Activated CD4-positive, alpha-beta T cell treated with anti-CD3 and anti-CD28 coated beads for 4 hours (primary cell): ENCODE measurements at regions not wholly inside any gene's neighbourhood (a gene's known extent, or its start where the extent isn't known, plus 50 kb on each side); places are given as distances from the start of the nearest gene placed in this dataset.

Experiments used
- DNase-seq, 2 donors: peaks; one replicate each; pipeline ENCODE4 v3.0.0-alpha.2; 2020

DNA sequence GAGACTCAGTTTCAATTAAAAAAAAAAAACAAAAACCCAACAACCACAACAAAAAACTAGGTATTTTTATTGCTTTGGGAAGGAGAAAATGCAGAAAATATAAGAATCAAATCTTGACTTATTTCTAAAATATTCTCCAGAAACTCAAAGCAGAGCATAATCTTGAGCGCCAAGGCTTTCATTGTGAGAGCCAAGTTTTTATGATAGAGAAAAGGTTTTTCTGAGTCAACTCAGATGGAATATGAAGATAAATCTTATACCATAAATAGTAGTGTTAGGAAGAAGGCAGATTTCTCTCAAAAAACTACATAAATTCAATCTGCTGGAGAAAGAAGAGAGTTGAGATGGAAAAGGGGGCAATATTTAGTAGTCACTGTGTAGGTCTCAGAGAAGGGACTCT lies 121.2 kb upstream of the OSR1 start:
- DNase-seq = no peak

GRCh38 chr2:19478409-19478808 lies 120.0 kb upstream of the OSR1 start:
- no peak for DNase-seq

DNA sequence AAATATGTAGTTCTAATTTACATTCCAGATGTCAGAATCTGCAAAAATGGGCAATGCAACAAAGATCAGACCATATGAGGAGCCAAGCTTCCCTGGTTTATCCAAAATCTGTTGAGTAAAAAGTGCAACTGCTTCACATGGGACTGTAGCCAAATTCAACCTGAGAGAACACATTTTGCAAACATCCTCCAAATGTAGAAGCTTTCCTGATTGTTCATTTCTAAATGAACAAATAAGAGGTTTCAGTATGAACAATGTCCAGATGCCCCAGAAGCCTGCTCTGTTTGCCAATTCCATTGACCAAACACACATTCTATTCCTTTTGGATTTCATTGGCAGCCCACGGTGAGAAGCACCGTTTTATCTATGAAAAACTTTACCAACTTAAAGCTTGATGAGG lies 117.9 kb upstream of the OSR1 start:
- no peak for DNase-seq

DNA sequence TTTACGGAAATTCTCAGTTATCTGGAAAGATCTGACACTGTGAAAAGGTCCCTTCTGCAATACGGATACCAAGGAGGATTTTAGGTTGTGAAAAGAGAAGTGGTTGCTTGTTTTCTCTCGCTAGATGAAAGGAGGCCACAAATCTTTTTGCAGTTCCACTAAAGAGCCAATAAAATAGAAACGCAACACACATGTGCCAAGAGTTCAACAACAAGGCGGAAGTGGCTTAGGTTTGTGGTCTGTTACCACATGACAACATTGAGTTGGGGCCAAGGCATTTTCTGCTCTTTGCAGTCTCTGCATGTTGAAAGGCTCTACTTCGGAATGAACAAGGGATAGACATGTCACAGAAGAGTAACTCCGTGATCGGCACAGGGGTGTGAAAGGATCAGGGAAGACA lies 115.7 kb upstream of the OSR1 start:
- peak in 1 of 2 donors; percentile 7 for DNase-seq

- no peak for DNase-seq
Measured at GRCh38 chr2:19473350-19473749, 114.9 kb upstream of the OSR1 start.

DNA sequence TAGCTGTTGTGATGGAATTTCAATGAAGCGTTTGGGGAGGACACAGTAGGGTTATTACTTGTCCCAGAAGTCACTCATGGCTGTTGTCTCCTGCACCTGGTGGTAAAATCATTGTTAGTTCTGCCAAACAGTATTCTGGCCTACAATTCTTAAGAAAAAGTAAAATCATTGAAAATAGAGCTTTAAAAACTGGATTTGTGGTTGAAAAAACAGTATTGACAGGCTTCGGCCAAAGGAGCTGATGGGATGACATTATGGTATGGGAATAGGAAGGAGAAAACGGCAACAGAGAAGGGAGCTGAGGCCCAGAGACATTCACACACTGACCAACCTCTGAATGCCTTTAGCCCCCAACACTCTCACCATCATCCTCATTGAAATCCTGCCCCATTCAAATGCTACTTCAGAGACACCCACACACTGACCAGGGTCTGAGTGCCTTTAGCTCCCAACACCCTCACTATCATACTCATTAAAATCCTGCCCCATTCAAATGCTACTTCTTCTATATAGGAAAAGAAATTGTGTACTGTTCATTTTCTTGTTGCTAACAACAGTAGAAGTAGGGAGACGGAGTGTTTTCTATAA lies 114.1 kb upstream of the OSR1 start:
- no peak for DNase-seq

DNA sequence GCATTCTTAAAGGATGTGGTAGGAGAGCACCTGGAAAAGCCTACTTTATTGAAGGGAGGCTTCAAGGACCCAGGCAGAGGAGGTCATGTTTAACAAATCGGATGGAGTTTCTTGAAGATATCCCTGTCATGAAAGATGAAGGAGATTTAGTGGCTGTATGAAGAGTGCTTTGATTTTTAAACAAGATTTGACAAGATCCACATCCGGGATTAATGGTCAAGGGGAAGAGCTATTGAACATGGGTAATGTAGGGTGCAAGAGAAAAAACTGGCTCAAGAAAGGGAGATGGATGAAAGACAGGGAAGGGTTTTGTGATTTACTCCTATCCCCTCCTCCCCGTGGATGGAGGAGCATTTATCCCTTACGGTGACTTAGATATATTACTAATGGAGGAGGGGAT lies 113.1 kb upstream of the OSR1 start:
- DNase-seq = no peak

- no peak for DNase-seq
Measured at GRCh38 chr2:19465978-19466377, 107.6 kb upstream of the OSR1 start.

DNA sequence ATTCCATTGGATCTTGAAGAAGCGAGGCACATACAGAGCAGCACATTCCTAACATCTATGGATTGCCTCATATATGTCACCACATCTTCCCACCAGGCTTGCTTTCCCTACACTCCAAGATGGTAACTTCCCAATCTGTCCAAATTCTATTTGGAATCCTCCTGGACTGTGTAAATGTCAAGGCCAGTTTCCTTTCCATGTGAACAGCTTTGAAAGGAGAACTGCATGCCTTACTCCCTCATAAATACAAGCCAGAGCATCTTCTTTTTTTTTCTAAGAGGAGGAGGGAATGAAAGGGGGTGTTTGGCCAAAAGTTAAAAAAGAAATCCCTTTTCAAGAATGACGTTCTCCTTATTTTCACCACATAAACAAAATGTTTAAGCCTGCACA lies 103.8 kb upstream of the OSR1 start:
- DNase-seq = no peak

DNA sequence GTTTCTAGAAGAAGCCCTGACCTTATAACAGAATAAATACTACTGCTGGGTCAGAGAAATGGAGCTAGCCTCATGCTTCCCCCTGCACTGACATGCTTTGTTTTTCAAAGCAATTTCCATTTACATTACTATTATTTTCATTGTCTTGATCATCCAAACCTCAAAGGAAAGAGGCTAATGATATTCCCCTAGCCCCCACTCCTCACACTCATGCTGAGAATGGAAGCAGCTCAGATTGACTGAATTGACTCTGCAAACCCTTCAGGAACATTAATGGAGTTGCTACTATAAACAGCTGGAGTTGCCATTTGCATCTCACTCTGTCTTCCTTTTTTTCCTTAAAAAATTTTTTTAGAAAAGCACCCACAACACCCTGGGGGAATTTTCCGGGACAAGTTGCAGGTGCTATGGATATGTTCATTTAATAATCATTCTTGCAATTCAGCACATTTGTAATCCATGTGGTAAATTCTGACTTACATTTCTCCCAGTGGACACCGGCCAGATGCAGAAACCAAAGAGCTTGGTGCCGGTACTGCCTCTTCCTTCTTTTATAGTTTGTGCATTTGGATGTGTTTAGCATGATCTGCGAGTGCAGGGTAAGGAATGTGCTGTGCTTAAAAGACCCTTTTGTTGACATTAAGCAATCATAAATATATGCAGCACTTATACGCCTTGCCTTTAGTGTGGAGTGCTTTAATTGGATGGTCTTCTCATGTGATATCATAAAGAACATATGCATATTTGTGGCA lies 103.3 kb upstream of the OSR1 start:
- no peak for DNase-seq

- DNase-seq = no peak
Measured at GRCh38 chr2:19460761-19461160, 102.3 kb upstream of the OSR1 start.

DNA sequence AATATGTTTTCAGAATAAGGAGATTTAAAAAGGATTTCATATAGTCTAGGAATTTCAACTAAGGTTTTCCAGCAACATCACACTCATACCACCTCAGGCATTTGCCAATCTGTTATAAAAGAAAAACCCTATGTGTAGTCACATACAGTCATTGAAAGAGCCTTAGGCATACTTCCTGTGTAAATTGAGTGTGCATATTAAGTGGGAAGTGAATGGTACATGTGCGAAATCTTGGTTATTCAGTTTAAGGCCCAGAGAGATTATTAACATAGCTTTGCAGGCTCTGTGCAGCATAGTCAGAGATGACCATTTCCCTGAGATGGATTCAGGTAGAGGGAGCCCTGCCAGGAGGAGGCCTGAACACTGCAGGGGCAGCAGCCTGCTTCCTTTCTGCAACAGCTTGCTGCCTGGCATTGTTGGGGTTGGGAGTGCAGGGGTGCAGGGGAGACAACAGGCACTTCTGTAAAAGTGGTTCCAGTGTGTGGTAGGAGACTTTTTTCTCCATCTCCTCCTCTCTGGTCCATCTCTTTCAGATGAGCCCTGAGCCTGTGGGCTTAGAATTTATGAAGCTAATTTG lies 100.1 kb upstream of the OSR1 start:
- no peak for DNase-seq

GRCh38 chr2:19457809-19458208 lies 99.4 kb upstream of the OSR1 start:
- no peak for DNase-seq

- no peak for DNase-seq
Measured at GRCh38 chr2:19456705-19457309, 98.4 kb upstream of the OSR1 start.

GRCh38 chr2:19454125-19454524 lies 95.7 kb upstream of the OSR1 start:
- no peak for DNase-seq

- no peak for DNase-seq
Measured at GRCh38 chr2:19442731-19443130, 84.3 kb upstream of the OSR1 start.

DNA sequence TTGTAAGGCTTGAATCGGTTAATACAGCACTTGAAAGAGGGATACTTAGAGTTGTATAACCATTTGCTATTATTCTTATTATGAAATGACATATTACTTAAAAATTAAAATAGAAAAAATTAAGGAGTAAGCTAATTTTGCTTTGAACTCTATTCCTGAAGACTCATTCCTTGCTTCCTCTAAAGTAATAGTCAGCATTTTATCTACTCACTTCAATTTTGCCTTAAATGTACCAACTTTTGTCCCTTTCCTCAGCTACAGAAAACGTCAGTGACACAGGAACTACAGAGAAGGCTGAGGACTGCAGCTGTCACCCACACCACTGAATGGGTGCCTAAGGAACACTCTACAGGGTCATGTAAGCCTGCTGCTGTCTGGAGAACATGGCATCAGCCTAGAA lies 80.7 kb upstream of the OSR1 start:
- DNase-seq = no peak

DNA sequence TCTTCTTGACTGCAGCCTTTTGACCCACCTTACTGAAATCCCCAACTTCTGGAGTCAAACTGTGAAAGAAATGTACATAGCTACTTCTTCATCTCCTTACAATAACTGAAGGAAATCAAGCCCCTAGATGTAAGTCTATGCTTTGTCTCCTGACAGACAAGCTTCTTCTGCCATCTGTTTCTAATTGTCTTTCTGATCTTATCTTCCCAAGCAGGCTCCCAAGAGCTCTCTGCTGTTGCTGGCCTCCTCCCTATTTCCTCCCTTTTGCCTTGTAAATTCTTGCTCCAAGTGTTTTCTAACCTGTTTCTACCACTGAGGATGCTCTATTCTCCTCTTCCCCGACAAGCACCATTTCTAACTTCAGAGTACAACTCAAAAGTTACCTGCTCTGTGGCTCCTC lies 77.4 kb upstream of the OSR1 start:
- no peak for DNase-seq

- DNase-seq = no peak
Measured at GRCh38 chr2:19434413-19434812, 76.0 kb upstream of the OSR1 start.

DNA sequence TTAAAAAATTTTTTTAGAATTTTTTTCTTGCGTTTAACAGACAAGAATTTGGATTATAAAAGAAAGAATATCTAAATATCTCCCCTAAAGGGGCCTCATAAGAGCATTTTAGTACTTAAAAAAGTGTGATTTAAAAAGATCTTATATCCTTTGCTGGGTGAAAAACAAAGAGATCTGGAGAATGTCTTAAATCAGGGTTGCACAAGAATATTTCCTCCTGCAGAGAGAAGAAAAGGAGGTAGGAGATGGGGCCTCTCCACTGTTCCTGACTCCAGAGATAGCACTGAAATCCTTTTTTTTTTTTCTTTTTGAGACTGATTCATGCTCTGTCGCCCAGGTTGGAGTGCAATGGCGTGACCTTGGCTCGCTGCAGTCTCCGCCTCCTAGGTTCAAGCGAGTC lies 68.5 kb upstream of the OSR1 start:
- no peak for DNase-seq

- no peak for DNase-seq
Measured at GRCh38 chr2:19426144-19426543, 67.7 kb upstream of the OSR1 start.

DNA sequence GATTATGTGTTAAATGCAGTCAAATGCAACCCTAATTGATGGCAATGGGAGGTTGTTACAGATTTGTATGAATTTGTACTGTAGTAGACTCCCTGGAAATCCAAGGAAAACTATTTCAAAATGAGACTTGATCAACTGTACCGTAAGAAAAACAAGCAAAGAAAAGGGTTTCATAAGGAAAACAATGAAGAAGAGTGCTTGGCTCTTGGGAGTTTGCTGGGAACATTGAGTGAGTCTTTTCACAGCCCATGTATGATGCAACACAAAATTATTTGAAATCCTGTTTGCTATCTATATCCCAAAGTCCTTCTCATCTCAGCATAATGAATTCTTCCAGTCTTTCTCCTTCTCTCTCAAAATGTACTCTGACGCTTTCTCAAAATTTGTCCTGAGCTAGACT lies 67.0 kb upstream of the OSR1 start:
- DNase-seq = no peak

- DNase-seq = no peak
Measured at GRCh38 chr2:19419211-19419880, 60.9 kb upstream of the OSR1 start.
